ENCODE measurements at regions not wholly inside any gene's neighbourhood (a gene's known extent, or its start where the extent isn't known, plus 50 kb on each side); places are given as distances from the start of the nearest gene placed in this dataset.

- no peak for TF ChIP-seq CTCF (IDR thresholded peaks at IDR 0.05; ENCODE audit: extremely low read depth, insufficient read depth, missing control alignments)
- DNase-seq (ENCODE audit: low spot score), result no peak
- in situ Hi-C loops (cut with MboI; ENCODE audit: low pct_unique_long_range_greater_than_20kb, low sequenced_read_pairs, unreplicated experiment), result no loop called here
Observed at GRCh38 chr15:60218256-60218655, 179.5 kb downstream of the ANXA2 start.

GRCh38 chr15:60219866-60220265 lies 177.9 kb downstream of the ANXA2 start:
- in situ Hi-C loops (cut with MboI; ENCODE audit: low pct_unique_long_range_greater_than_20kb, low sequenced_read_pairs, unreplicated experiment), result no loop called here
- DNase-seq (ENCODE audit: low spot score), result no peak
- no peak for TF ChIP-seq CTCF (IDR thresholded peaks at IDR 0.05; ENCODE audit: extremely low read depth, insufficient read depth, missing control alignments)

- DNase-seq (ENCODE audit: low spot score), result no peak
- in situ Hi-C loops (cut with MboI; ENCODE audit: low pct_unique_long_range_greater_than_20kb, low sequenced_read_pairs, unreplicated experiment), result no loop called here
- TF ChIP-seq CTCF (IDR thresholded peaks at IDR 0.05; ENCODE audit: extremely low read depth, insufficient read depth, missing control alignments), result no peak
Observed at GRCh38 chr15:60221356-60221755, 176.4 kb downstream of the ANXA2 start.

- in situ Hi-C loops (cut with MboI; ENCODE audit: low pct_unique_long_range_greater_than_20kb, low sequenced_read_pairs, unreplicated experiment), result no loop called here
- DNase-seq (ENCODE audit: low spot score), result no peak
- TF ChIP-seq CTCF (IDR thresholded peaks at IDR 0.05; ENCODE audit: extremely low read depth, insufficient read depth, missing control alignments), result no peak
Observed at GRCh38 chr15:60222404-60222803, 175.4 kb downstream of the ANXA2 start.

- no peak for DNase-seq (ENCODE audit: low spot score)
- in situ Hi-C loops (cut with MboI; ENCODE audit: low pct_unique_long_range_greater_than_20kb, low sequenced_read_pairs, unreplicated experiment), result no loop called here
- TF ChIP-seq CTCF (IDR thresholded peaks at IDR 0.05; ENCODE audit: extremely low read depth, insufficient read depth, missing control alignments), result no peak
Observed at GRCh38 chr15:60223176-60223575, 174.6 kb downstream of the ANXA2 start.

- TF ChIP-seq CTCF (IDR thresholded peaks at IDR 0.05; ENCODE audit: extremely low read depth, insufficient read depth, missing control alignments), result no peak
- DNase-seq (ENCODE audit: low spot score), result no peak
- in situ Hi-C loops (cut with MboI; ENCODE audit: low pct_unique_long_range_greater_than_20kb, low sequenced_read_pairs, unreplicated experiment), result no loop called here
Observed at GRCh38 chr15:60226924-60227323, 170.9 kb downstream of the ANXA2 start.

- no peak for DNase-seq (ENCODE audit: low spot score)
- in situ Hi-C loops (cut with MboI; ENCODE audit: low pct_unique_long_range_greater_than_20kb, low sequenced_read_pairs, unreplicated experiment), result no loop called here
- no peak for TF ChIP-seq CTCF (IDR thresholded peaks at IDR 0.05; ENCODE audit: extremely low read depth, insufficient read depth, missing control alignments)
Observed at GRCh38 chr15:60228101-60228500, 169.7 kb downstream of the ANXA2 start.

Data from GM13977 (cell line).